ENCODE measurements at regions not wholly inside any gene's neighbourhood (a gene's known extent, or its start where the extent isn't known, plus 50 kb on each side); places are given as distances from the start of the nearest gene placed in this dataset.

DNA sequence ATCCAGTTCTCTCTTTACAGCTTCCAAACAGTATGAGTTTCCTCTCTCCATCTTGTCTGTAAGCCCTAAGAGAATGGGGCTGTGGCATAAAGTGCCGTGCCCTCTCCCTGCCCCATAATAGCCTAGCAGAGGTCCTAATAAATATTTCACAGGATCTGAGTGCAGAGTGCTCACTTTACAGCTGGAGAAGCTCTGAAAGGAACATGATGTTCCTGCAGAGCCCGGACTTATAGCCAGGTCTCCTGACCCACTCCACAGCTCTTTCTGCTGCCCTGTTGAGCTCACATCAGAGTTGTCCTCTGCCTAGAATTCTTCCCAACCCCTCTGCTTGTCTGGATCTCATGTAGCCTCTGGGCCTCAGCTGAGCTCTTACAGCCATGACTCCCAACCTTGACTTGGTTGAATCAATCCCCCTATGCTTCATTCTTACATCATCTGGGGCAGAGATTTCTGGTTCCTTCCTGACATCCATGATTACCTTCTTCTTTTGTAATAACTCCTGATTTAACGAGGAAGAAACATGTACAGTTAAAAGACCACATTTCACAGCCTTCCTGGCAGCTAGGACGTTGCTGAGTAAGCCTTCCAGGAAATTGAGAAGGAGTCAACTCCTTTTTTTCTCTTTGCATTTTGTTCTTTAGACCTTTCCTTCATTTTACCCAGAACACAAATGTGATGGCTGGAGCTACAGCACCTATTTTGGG is 135.3 kb downstream of the RPLP1 start:
- Histone ChIP-seq H3K27me3 (replicated peaks; ENCODE audit: insufficient read depth, low read length) (no peaks in the 10 kb centered on the region), H3K27ac (ENCODE audit: low read length) (no peak overlapping the region), H3K9me2 (replicated peaks; ENCODE audit: insufficient read depth, low read length) (no peaks in the 10 kb centered on the region), H3K36me3 (replicated peaks; ENCODE audit: insufficient read depth, low read length) (no peaks in the 10 kb centered on the region), H3K9ac (ENCODE audit: low read length) (no peak overlapping the region), H3K4me2 (ENCODE audit: low read depth, low read length) (no peak overlapping the region), H3F3A (ENCODE audit: insufficient read depth, low read length) (no peaks in the 10 kb centered on the region), H3K4me3 (ENCODE audit: low read length) (no peak overlapping the region), H3K9me3 (replicated peaks; ENCODE audit: insufficient read depth, low read length) (no peaks in the 10 kb centered on the region), H4K20me1 (ENCODE audit: insufficient read depth, low read length) (no peaks in the 10 kb centered on the region), H2AFZ (ENCODE audit: low read length) (no peak overlapping the region), H3K4me1 (ENCODE audit: low read length) (no peaks in the 10 kb centered on the region), H3K79me2 (ENCODE audit: low read length) (no peaks in the 10 kb centered on the region)
- no peak for DNase-seq
- TF ChIP-seq, protein P1, sequence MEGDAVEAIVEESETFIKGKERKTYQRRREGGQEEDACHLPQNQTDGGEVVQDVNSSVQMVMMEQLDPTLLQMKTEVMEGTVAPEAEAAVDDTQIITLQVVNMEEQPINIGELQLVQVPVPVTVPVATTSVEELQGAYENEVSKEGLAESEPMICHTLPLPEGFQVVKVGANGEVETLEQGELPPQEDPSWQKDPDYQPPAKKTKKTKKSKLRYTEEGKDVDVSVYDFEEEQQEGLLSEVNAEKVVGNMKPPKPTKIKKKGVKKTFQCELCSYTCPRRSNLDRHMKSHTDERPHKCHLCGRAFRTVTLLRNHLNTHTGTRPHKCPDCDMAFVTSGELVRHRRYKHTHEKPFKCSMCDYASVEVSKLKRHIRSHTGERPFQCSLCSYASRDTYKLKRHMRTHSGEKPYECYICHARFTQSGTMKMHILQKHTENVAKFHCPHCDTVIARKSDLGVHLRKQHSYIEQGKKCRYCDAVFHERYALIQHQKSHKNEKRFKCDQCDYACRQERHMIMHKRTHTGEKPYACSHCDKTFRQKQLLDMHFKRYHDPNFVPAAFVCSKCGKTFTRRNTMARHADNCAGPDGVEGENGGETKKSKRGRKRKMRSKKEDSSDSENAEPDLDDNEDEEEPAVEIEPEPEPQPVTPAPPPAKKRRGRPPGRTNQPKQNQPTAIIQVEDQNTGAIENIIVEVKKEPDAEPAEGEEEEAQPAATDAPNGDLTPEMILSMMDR (IDR thresholded peaks at IDR 0.05; ENCODE audit: low read length) = no peak
- TF ChIP-seq EZH2 (optimal IDR thresholded peaks at IDR 0.05; ENCODE audit: low read depth, low read length) (no peak), EZH2phosphoT487 (IDR thresholded peaks at IDR 0.05; ENCODE audit: low read length) (no peak)

DNA sequence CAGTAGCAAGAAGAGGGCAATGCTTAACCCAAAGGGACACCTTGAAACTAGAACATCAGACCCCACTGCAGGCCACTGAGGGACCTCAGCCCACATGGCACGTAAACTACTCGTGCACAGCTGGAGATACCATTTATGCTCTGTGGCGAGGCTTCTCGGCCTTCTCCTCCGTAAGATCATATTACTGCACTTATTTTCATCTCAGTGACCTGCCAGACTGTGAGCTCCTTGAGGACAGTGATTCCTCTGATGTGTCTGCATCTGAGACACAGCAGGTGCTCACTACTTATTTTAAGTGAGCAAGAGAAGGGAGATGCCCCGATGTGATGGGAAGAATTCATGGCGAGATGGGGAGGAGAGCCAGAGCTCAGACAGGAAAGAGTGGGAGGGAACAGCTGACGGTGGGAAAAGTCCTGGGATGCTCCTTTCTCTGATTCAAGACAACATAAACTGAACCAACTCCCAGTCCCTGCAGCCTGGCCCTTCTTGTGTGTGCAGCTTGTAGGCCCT is 137.6 kb downstream of the RPLP1 start:
- Histone ChIP-seq H3K9me3 (replicated peaks; ENCODE audit: insufficient read depth, low read length) (no peaks in the 10 kb centered on the region), H3K4me3 (ENCODE audit: low read length) (no peak overlapping the region), H3K27me3 (replicated peaks; ENCODE audit: insufficient read depth, low read length) (no peaks in the 10 kb centered on the region), H3K4me2 (ENCODE audit: low read depth, low read length) (no peak overlapping the region), H3K27ac (ENCODE audit: low read length) (no peak overlapping the region), H3K79me2 (ENCODE audit: low read length) (no peaks in the 10 kb centered on the region), H3K9me2 (replicated peaks; ENCODE audit: insufficient read depth, low read length) (no peaks in the 10 kb centered on the region), H3K9ac (ENCODE audit: low read length) (no peak overlapping the region), H2AFZ (ENCODE audit: low read length) (no peak overlapping the region), H3K36me3 (replicated peaks; ENCODE audit: insufficient read depth, low read length) (no peaks in the 10 kb centered on the region), H3K4me1 (ENCODE audit: low read length) (no peaks in the 10 kb centered on the region), H3F3A (ENCODE audit: insufficient read depth, low read length) (no peaks in the 10 kb centered on the region), H4K20me1 (ENCODE audit: insufficient read depth, low read length) (no peaks in the 10 kb centered on the region)
- TF ChIP-seq EZH2phosphoT487 (IDR thresholded peaks at IDR 0.05; ENCODE audit: low read length) (no peak), EZH2 (optimal IDR thresholded peaks at IDR 0.05; ENCODE audit: low read depth, low read length) (no peak)
- TF ChIP-seq, protein P1 (IDR thresholded peaks at IDR 0.05; ENCODE audit: low read length) = no peak
- no peak for DNase-seq

DNA sequence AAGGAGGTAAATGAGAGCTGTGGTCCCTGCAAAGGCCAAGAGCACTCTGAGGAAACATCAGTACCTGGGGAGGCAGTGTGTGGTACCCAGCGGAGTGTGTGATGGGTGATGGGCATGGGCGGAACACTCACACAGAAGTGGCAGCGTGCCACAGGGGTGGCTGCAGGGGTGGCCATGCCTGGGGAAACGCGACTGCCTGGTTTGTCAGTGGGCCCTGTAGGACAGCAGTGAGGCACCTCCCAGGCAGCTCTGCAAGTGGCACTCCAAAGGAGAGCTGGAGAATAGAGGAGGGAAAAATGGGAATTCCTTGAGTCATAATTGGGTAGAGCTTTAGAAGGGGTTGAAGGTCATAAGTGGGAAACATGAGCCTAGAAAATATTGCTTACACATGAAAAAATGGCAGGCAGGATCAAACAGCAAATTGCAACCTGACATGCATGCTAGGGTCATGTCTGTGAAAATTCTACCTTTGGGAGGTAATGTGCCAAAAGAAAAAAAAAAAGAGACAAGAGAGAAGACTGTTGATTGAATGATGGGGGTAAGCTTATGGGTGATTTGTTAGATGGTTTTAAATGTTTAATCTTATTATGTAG is 138.4 kb downstream of the RPLP1 start:
- Histone ChIP-seq H3K79me2 (ENCODE audit: low read length) (no peaks in the 10 kb centered on the region), H3K9ac (ENCODE audit: low read length) (no peak overlapping the region), H3K9me2 (replicated peaks; ENCODE audit: insufficient read depth, low read length) (no peaks in the 10 kb centered on the region), H3K36me3 (replicated peaks; ENCODE audit: insufficient read depth, low read length) (no peaks in the 10 kb centered on the region), H2AFZ (ENCODE audit: low read length) (no peak overlapping the region), H3K4me1 (ENCODE audit: low read length) (no peaks in the 10 kb centered on the region), H3K4me3 (ENCODE audit: low read length) (no peak overlapping the region), H3F3A (ENCODE audit: insufficient read depth, low read length) (no peaks in the 10 kb centered on the region), H3K27me3 (replicated peaks; ENCODE audit: insufficient read depth, low read length) (no peaks in the 10 kb centered on the region), H3K9me3 (replicated peaks; ENCODE audit: insufficient read depth, low read length) (no peaks in the 10 kb centered on the region), H3K4me2 (ENCODE audit: low read depth, low read length) (no peak overlapping the region), H4K20me1 (ENCODE audit: insufficient read depth, low read length) (no peaks in the 10 kb centered on the region), H3K27ac (ENCODE audit: low read length) (no peak overlapping the region)
- TF ChIP-seq, protein P1 (IDR thresholded peaks at IDR 0.05; ENCODE audit: low read length) = no peak
- TF ChIP-seq EZH2phosphoT487 (IDR thresholded peaks at IDR 0.05; ENCODE audit: low read length) (no peak), EZH2 (optimal IDR thresholded peaks at IDR 0.05; ENCODE audit: low read depth, low read length) (no peak)
- DNase-seq = no peak

Measured in MM.1S (cell line).